ENCODE measurements at regions not wholly inside any gene's neighbourhood (a gene's known extent, or its start where the extent isn't known, plus 50 kb on each side); places are given as distances from the start of the nearest gene placed in this dataset.

GRCh38 chr15:35738370-35738769, 192.4 kb upstream of the DPH6 start:
- TF ChIP-seq CTCF (conservative IDR thresholded peaks at IDR 0.05): no peak
- TF ChIP-seq EZH2 (IDR thresholded peaks at IDR 0.05; ENCODE audit: low read depth): no peak

All from PC-9 (cell line).